ENCODE measurements at regions not wholly inside any gene's neighbourhood (a gene's known extent, or its start where the extent isn't known, plus 50 kb on each side); places are given as distances from the start of the nearest gene placed in this dataset.
"Not testable (repeated sequence)": the region's sequence is repeated elsewhere in the genome, so short reads cannot be mapped to it uniquely, and the experiment has no call there.

GRCh38 chr1:243074224-243074623 lies 180.9 kb downstream of the CEP170 start:
- DNase-seq = not testable (repeated sequence)

DNA sequence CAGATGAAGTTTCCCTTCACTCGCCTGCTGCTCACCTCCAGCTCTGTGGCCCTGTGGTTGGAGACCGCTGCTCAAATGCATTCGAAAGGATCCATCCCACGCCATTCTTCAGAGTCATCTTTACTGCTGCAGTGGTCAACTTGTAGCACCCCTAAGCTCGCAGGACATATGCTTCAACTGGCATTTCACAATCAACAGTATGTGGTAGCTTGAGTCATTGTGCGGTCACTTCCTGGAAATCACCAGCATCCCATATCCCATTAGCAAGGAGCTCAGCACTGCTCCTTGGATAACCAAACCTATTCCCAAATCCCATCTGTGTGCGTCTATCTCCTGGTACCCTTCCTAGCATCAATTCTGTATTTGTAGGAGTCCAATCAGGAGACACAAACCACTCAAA lies 188.0 kb downstream of the CEP170 start:
- not testable (repeated sequence) for DNase-seq

DNA sequence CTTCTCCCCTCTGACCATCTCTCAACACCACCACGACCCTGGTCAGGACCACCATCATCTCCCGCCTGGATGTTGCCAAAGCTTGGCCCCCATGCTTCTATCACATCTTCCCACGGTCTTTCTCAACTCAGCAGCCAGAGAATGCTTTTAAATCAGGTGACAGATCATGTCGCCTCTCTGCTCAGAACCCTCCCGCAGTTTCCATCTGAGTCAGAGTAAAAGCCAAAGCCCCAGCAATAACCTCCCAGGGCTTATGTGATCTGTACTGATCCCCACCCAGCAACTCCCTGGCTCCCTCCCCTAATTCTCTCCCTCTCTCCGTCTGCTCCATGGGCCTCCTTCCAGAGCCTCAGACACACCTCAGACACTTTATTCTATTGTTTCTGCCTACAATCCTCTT lies 193.1 kb downstream of the CEP170 start:
- not testable (repeated sequence) for DNase-seq

DNA sequence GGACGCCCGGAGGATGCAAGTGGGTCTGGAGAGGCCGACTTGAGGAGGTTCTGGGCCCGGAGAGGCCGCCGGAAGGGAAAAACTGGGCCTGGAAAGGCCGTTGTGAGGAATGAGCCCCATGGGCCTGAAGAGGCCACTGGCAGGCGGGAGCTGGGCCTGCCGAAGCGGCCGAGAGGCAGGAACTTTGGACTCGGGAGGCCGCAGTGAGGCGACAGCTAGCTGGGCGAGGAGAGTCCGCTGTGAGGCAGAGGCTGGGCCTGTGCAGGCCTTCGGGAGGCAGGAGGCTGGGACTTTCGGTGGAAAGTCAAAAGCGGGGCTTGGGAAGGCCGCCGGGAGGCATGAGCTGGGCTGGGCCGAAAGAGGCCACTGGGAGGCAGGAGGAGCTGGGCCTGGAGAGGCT lies 199.6 kb downstream of the CEP170 start:
- DNase-seq = not testable (repeated sequence)

- DNase-seq = not testable (repeated sequence)
These were observed 200.0 kb downstream of the CEP170 start for GRCh38 chr1:243055091-243055490.

DNA sequence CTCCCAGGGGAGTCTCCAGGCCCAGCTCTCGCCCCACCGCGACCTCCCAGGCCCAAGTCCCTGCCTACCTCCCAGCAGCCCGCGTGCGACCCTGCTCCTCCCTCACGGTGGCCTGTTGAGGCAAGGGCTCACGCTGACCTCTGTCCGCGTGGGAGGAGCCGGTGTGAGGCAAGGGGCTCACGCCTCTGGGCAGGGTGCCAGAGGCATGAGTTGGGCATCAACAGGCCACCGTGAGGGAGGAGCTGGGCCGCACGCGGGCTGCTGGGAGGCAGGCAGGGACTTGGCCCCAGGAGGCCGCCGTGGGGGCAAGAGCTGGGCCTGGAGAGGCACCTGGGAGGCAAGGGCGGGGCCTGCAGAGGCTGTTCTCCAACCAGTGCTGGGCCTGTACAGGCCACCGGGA lies 200.4 kb downstream of the CEP170 start:
- not testable (repeated sequence) for DNase-seq

DNA sequence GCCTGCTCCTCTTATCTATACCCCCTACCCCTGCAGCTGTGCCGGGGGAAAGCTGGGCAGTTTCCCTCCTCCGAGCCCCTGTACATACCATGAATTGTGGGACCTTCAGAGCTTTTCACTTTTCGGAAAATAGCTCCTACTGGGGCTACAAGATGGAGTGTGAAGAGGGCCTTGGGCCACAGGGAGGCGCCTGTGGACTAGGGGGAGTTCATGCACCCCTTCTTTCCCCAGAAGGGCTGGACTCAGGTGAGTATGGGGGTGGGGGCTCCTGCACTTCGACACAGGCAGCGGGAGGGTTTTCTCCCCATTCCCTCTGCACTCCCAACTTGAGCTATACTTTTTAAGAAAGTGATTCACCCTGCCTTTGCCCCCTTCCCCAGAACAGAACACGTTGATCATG lies 202.0 kb downstream of the CEP170 start:
- not testable (repeated sequence) for DNase-seq

- DNase-seq = not testable (repeated sequence)
These were observed 204.5 kb downstream of the CEP170 start for GRCh38 chr1:243050613-243051012.

GRCh38 chr1:243049716-243050115 lies 205.4 kb downstream of the CEP170 start:
- DNase-seq = not testable (repeated sequence)

DNA sequence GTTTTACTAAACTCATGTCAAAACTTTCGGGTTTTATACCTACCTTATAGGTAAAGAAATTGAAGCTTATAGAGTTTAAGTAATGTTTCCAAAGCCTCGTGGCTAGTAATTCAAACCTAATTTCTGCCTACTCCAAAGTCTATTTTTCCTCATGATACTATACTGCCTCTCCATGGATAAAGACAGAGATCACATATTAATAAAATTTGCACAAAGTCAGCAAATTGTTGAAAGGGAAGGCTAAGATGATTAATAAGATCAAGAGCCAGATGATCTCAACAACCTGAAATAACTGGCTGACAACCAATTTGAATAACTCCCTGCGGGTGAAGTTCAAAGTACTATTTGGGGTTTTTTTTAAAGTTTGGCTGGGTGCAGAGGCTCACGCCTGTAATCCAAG lies 233.7 kb downstream of the CEP170 start:
- not testable (repeated sequence) for DNase-seq

GRCh38 chr1:243019030-243019635 lies 235.9 kb downstream of the CEP170 start:
- DNase-seq = not testable (repeated sequence)

DNA sequence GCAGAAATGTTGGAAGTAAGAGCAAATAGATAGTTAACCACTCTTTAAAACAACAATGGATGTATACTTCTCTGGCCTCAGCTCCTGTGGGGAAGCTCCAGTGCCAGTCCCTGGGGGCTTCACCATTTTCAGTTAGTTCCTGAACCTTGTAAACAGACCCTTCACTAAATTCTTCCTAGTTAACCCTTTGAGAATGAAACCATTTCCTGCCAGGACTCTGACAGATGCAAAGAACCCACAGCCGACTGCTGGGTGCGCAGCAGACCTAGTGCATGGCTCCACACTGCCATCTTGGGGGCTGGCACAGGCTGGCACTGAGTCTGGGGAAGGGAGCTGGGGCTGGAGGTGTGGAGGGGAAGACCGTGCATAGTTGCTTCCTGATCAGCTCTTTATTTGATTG lies 244.4 kb downstream of the CEP170 start:
- not testable (repeated sequence) for DNase-seq

DNA sequence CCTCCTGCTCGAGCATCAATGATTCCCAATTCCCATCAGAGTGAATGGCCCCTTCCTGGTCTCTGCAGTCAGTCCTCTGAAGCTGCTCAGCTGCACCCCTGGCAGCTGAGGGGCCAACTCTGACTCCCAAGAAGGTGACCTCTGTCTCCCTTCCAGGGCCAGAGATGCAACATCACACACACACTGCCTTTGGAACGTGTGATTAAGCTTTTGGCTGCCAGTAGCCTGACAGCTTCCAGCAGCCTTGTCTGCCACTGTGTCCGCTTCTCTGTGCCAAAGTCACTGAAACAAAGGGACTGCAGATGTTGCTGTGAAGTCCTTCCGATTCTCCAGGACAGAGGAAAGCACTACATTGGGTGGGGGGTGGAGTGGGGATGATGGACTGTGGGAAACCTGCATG lies 254.1 kb downstream of the CEP170 start:
- DNase-seq = peak in 4 of 58 donors; percentile 3 to 7 (median 4)

DNA sequence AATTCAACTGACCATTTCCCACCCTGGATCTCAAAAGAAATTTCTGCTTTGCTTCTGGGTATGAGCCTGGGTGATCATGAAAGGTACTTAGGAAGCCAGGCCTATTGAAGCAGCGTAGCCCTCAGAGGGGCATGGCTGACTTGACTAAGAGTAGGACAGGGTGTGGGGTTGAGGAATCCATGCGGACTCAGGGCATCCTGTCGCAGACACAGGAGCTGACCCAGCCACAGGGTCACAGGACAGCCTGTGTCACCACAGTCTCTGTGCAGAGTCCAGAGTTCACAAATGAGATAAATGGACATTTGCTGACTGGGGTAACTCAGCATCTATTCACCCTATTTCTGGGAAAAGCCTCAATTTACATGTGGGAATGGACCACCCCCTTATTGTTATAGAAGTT lies 262.3 kb downstream of the CEP170 start:
- not testable (repeated sequence) for DNase-seq

DNA sequence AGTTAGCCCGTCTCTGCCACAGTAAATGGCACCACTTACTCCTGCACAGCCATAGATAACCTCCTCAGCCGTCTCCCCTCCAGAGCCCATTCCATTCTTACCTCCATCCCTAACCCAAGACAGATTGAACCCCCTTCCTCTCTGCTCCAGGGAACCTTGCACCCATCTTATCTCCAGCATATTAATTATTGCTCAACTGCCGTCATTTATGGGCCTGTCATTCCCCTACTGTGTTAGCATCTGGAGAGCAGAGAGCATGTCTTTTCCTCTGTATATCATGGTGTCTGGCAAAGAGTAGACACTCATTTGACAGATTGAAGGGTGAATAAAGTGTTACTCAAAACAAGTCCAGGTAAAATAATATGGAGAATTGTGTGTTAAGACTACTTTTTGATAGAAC lies 270.0 kb downstream of the CEP170 start:
- DNase-seq = not testable (repeated sequence)

GRCh38 chr1:242973341-242973740 lies 281.7 kb downstream of the CEP170 start:
- not testable (repeated sequence) for DNase-seq

- DNase-seq = no peak
These were observed 288.2 kb downstream of the CEP170 start for GRCh38 chr1:242966892-242967291.

DNA sequence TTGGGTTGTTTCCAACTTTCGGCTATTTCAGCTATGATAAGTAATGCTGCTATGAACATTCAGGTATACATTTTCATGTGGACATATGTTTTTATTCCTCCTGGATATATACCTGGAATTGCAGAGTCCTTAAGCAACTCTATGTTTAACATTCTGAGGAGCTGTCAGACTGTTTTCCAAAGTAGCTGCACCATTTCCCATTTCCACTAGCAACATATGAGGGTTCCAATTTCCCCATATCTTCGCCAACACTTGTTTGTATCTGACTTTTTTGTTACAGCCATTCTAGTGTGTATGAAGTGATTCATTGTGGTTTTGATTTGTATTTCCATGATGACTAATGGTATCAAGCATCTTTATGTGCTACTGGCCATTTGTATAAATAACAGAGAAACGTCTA lies 295.7 kb downstream of the CEP170 start:
- not testable (repeated sequence) for DNase-seq

DNA sequence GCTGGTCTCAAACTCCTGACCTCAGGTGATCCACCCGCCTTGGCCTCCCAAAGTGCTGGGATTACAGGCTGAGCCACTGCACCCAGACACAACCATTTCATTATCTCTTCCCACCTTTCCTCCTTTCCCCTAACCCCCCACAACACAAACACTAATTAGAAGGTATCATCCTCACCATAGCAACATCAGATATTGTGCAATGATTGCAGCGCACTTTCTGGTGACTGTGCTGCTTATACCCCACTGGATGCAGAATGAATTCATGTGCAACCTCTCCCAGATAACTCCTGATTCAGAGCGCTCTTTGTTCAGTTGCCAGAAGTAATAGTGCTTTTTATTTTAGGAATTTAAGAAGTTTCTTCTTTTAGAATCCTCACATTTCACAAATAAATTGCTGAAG lies 300.1 kb downstream of the CEP170 start:
- not testable (repeated sequence) for DNase-seq

DNA sequence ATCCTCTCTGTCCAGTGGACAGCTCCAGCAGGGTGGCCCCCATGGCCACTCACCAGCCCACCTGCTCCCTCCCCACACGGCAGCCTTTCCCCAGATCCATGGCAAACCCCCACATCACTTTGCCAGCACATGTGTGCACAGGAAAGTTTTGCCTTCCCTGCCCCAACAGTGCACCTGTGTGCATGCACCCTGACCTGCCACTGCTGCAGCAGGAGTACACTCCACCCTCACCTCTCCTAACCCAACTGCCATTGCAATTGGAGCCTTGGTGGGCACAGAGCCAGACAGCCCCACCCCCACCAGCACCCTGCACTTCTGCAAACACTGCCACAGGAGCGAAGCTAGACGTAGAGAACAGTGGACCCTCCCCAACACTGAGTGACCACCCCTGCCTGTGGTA lies 308.9 kb downstream of the CEP170 start:
- DNase-seq = no peak

GRCh38 chr1:242936725-242937124 lies 318.4 kb downstream of the CEP170 start:
- not testable (repeated sequence) for DNase-seq

DNA sequence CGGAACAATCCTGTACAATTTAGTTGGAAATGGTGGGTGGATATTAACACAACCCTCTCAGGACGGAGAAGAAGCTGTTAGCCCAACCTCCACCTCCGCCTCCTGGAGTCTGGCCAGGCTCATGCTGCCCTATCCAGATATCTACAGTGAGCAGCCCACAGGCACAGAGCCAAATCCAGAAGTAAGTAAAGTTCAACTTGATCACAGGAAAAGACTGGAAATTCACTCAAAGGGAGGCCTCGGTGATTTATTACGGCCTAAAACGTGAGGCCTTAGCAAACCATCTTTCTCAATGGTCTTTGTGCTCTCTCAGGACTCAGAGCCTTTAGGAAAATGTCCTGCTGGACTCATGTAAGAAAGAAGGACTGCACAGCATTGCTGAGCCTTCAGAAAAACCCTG lies 330.4 kb downstream of the CEP170 start:
- DNase-seq = peak in 1 of 58 donors; percentile 3

- not testable (repeated sequence) for DNase-seq
These were observed 331.5 kb downstream of the CEP170 start for GRCh38 chr1:242923603-242924002.

DNA sequence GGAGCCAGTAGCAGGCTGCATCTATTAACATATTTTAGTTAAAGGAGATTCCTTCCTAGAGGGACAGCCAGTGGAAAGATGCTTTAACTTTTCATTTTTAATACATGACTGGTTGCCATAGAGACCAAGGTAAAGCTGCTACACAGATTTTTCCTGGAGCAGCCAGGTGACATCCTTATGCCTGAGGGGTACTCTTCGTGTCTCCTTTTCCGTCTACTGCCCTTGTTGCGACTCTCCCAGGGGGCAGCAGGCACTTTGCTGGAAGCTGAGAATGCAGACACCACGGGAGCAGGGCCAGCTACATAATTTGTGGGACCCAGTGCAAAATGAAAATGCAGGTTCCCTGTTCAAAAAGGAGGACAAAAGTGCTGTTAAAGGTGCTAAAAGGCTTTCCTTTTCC lies 340.4 kb downstream of the CEP170 start:
- DNase-seq = not testable (repeated sequence)
